ENCODE measurements at regions not wholly inside any gene's neighbourhood (a gene's known extent, or its start where the extent isn't known, plus 50 kb on each side); places are given as distances from the start of the nearest gene placed in this dataset.

GRCh38 chr5:74326571-74327338 is 313.8 kb downstream of the ENC1 start (continued):
- TF ChIP-seq SKIL (IDR thresholded peaks at IDR 0.05; ENCODE audit: low read depth, poor library complexity, severe bottlenecking) (peak; percentile 95), YBX1 (IDR thresholded peaks at IDR 0.05) (no peak), ZBED1 (IDR thresholded peaks at IDR 0.05; ENCODE audit: borderline replicate concordance) (peak; percentile 66; the same call in 1 of the 2 replicates), CHD2 (IDR thresholded peaks at IDR 0.05; ENCODE audit: borderline replicate concordance, low read depth, low read length) (no peak), POLR2AphosphoS2 (IDR thresholded peaks at IDR 0.05; ENCODE audit: low read depth, low read length) (no peak), REST (IDR thresholded peaks at IDR 0.05; ENCODE audit: low read depth, low read length) (no peak), SREBF1 (IDR thresholded peaks at IDR 0.05; ENCODE audit: low read length) (no peak), PRDM15 (CRISPR knock-in tag; IDR thresholded peaks at IDR 0.05) (no peak), ZNF24 (IDR thresholded peaks at IDR 0.05) (0 out of 2 replicates have a peak, but pooled peaks have one; percentile 3), MLLT1 (IDR thresholded peaks at IDR 0.05) (peak; percentile 95), NFIC (IDR thresholded peaks at IDR 0.05; ENCODE audit: low read depth, low read length) (peak; percentile 80), MAX (IDR thresholded peaks at IDR 0.05; ENCODE audit: low read depth, low read length) (no peak), SP1 (IDR thresholded peaks at IDR 0.05; ENCODE audit: low read depth, low read length) (no peak), IKZF1 (conservative IDR thresholded peaks at IDR 0.05) (peak; percentile 87), CREB1 (IDR thresholded peaks at IDR 0.05; ENCODE audit: low read depth) (no peak), PAX8 (IDR thresholded peaks at IDR 0.05) (no peak), USF1 (IDR thresholded peaks at IDR 0.05; ENCODE audit: borderline replicate concordance, extremely low read length, insufficient read depth, low read depth, low read length) (no peak), POLR2A (IDR thresholded peaks at IDR 0.05; ENCODE audit: low read depth, low read length) (no peak), CBFB (IDR thresholded peaks at IDR 0.05; ENCODE audit: low read depth) (peak; percentile 95)
